Progenitor cell of endocrine pancreas (in vitro differentiated cells): ENCODE measurements at regions not wholly inside any gene's neighbourhood (a gene's known extent, or its start where the extent isn't known, plus 50 kb on each side); places are given as distances from the start of the nearest gene placed in this dataset.
"Not testable (repeated sequence)": the region's sequence is repeated elsewhere in the genome, so short reads cannot be mapped to it uniquely, and the experiment has no call there.

Experiments used
- DNase-seq: peaks from one replicate; pipeline ENCODE4 v3.0.0; 2021; ENCODE audit warnings: low spot score; ENCODE audit not compliant: unreplicated experiment
- H3K27ac Mint-ChIP-seq: 2 replicates; pipeline ENCODE4 v1.8.0; 2021; ENCODE audit warnings: mild to moderate bottlenecking, moderate library complexity, mixed read lengths
- H3K27me3 Mint-ChIP-seq: 2 replicates; pipeline ENCODE4 v1.8.0; 2021; ENCODE audit warnings: mixed read lengths
- H3K36me3 Mint-ChIP-seq: 2 replicates; pipeline ENCODE4 v1.8.0; 2022; ENCODE audit warnings: mixed read lengths; ENCODE audit not compliant: insufficient read depth
- H3K4me1 Mint-ChIP-seq: 2 replicates; pipeline ENCODE4 v1.8.0; 2021; ENCODE audit warnings: low read depth, mixed read lengths
- H3K4me3 Mint-ChIP-seq: 2 replicates; pipeline ENCODE4 v1.8.0; 2021; ENCODE audit warnings: low read depth, mild to moderate bottlenecking, moderate library complexity, mixed read lengths
- H3K9me3 Mint-ChIP-seq: 2 replicates; pipeline ENCODE4 v1.8.0; 2021; ENCODE audit warnings: low read depth, mixed read lengths
- TF ChIP-seq, protein P1 (sequence below): fragments of 200-600 bp; sonication (generic); IDR thresholded peaks from one replicate; pipeline ENCODE4 v1.5.0; 2021; ENCODE audit warnings: antibody characterized with exemption, mild to moderate bottlenecking; ENCODE audit not compliant: unreplicated experiment

DNA sequence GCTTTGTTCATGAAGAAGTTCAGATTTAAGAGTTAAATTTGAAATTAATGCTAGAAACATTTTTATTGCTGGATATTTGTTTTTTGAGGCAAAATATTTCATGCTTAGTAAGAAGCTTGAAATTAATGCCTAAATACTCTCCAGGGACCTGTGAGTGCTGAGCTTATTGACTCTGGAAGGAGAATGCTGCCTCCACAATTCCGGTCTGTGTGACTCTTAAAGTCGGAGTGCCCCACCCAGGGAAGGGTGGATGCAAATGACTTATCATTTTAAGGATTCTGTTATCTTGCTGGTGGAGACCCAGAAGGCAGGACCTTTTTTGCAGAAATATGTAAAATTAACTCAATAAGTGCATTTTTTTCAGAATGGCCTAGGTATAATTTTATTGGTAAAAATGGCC is 143.8 kb upstream of the RXFP2 start:
- no peak for DNase-seq
- H3K9me3 Mint-ChIP-seq, result no peaks in the 10 kb centered on the region
- peaks cover 7% of the 10 kb centered on the region for H3K27me3 Mint-ChIP-seq
- no peaks in the 10 kb centered on the region for H3K36me3 Mint-ChIP-seq
- H3K4me3 Mint-ChIP-seq, result no peak overlapping the region
- H3K27ac Mint-ChIP-seq, result no peak overlapping the region
- TF ChIP-seq, protein P1, sequence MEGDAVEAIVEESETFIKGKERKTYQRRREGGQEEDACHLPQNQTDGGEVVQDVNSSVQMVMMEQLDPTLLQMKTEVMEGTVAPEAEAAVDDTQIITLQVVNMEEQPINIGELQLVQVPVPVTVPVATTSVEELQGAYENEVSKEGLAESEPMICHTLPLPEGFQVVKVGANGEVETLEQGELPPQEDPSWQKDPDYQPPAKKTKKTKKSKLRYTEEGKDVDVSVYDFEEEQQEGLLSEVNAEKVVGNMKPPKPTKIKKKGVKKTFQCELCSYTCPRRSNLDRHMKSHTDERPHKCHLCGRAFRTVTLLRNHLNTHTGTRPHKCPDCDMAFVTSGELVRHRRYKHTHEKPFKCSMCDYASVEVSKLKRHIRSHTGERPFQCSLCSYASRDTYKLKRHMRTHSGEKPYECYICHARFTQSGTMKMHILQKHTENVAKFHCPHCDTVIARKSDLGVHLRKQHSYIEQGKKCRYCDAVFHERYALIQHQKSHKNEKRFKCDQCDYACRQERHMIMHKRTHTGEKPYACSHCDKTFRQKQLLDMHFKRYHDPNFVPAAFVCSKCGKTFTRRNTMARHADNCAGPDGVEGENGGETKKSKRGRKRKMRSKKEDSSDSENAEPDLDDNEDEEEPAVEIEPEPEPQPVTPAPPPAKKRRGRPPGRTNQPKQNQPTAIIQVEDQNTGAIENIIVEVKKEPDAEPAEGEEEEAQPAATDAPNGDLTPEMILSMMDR, result no peak
- H3K4me1 Mint-ChIP-seq, result peaks cover 9% of the 10 kb centered on the region

DNA sequence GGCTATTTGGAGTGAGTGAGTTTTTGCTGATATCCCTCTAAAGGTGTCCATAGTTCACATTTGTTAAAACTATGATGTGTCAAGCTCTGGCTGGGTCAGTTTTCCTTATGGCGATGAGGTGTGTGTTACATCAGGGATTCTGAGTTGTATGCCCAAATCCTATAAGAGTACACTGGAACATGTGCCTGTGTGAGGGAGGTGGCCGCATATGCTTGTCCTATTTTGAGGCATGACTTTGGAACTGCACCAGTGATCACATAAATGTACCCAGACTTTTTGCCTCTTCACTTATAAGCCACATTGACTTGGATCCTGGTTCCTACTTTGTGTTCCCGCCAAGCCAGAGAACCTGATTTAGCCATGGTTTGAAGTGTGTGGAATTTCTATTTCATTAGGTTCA is 140.3 kb upstream of the RXFP2 start:
- no peaks in the 10 kb centered on the region for H3K36me3 Mint-ChIP-seq
- peaks cover 3% of the 10 kb centered on the region for H3K4me1 Mint-ChIP-seq
- no peaks in the 10 kb centered on the region for H3K27me3 Mint-ChIP-seq
- no peak overlapping the region for H3K27ac Mint-ChIP-seq
- H3K4me3 Mint-ChIP-seq, result no peak overlapping the region
- no peak for DNase-seq
- TF ChIP-seq, protein P1, result no peak
- H3K9me3 Mint-ChIP-seq, result no peaks in the 10 kb centered on the region

DNA sequence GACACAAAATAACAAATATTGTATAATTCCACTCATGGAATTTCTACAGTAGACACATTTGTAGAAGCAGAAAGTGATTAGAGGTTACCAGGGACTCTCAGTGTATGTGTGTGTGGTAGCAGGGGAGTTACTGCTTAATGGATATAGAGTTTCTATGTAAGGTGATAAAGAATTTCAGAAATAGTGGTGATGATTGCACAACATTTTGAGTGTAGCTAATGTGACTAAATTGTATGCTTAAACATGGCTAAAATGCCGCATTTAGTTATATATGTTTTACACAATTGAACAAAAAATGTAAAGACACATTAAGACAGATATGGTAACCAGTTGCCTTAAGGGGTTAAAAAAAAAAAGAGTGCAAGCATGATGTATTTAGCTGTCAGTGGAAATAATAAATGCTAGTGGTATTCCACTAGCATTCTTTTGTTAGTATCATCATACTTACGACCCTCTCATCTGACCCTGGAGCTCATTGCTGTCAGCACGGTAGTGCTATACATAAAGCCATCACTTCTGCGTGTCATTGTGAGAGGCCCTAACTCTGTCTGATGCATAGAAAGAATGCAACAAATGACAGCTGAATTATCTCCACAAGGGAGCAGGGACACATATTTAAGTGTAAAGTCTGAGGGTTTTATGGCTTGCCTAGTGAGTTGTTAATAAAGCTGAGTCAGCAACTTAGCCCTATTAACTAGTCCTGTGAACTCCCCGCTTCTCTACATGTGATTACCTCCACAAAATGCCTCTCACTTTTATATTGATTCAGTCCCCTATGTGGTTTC is 134.1 kb upstream of the RXFP2 start:
- H3K4me1 Mint-ChIP-seq, result peaks cover 5% of the 10 kb centered on the region
- H3K9me3 Mint-ChIP-seq, result peaks cover 3% of the 10 kb centered on the region
- H3K4me3 Mint-ChIP-seq, result no peak overlapping the region
- TF ChIP-seq, protein P1, result no peak
- H3K27ac Mint-ChIP-seq, result no peak overlapping the region
- DNase-seq, result no peak
- H3K27me3 Mint-ChIP-seq, result no peaks in the 10 kb centered on the region
- no peaks in the 10 kb centered on the region for H3K36me3 Mint-ChIP-seq

DNA sequence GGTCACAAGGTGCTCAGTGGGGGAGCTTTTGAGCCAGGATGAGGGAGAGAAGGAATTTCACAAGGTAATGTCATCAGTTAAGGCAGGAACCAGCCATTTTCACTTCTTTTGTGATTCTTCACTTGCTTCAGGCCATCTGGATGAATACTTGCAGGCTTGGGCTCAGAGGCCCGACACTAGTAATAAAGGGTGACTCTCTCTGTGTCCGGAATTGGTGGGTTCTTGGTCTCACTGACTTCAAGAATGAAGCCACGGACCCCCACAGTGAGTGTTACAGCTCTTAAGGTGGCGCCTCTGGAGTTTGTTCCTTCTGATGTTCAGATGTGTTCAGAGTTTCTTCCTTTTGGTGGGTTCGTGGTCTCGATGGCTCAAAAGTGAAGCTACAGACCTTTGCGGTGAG is 131.8 kb upstream of the RXFP2 start:
- not testable (repeated sequence) for H3K4me3 Mint-ChIP-seq, H3K9me3 Mint-ChIP-seq, DNase-seq, H3K27ac Mint-ChIP-seq, H3K36me3 Mint-ChIP-seq, H3K4me1 Mint-ChIP-seq, H3K27me3 Mint-ChIP-seq

DNA sequence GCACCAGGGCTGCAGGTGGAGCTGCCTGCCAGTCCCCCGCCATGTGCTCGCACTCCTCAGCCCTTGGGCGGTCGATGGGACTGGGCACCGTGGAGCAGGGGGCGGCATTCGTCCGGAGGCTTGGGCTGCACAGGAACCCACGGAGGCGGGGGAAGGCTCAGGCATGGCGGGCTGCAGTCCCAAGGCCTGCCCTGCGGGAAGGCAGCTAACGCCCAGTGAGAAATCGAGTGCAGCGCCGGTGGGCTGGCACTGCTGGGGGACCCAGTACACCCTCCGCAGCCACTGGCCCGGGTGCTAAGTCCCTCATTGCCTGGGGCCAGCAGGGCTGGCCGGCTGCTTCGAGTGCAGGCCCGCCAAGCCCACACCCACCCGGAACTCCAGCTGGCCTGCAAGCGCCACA is 130.5 kb upstream of the RXFP2 start:
- not testable (repeated sequence) for H3K4me1 Mint-ChIP-seq, DNase-seq, H3K4me3 Mint-ChIP-seq, H3K36me3 Mint-ChIP-seq, H3K27me3 Mint-ChIP-seq, H3K9me3 Mint-ChIP-seq, H3K27ac Mint-ChIP-seq

DNA sequence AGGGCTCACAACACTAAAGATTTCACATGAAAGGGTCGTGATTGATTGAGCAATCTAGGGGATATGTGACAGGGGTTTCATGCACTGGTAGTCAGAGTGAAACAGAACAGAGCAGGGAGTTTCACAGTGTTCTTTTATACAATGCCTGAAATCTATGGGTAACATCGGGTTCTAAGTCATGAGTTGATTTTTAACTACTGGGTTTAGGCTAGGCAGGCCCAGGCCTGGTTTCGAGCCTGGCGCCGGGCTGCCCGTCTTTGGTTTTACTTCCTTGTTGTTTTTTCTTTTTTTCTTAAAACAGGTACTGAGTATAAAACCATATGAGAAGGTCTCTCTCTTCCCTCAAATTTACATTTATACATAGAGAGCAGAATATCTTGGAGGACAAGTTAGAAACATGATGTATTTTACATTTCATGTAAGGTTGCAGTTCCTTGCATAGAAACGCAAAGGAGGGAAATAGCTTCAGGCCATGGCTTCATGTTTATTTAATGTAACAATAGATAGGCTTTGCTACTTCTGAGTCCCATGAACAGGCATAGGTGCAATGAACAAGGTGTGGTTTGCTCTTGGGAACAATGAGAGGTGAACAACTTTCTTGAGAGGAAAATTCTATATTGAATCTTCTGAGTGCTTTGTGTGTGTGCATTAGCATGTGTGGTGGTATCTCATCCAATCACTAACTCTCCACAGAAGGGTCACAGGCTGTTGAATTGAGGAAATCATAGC is 128.9 kb upstream of the RXFP2 start:
- no peak for DNase-seq
- H3K27ac Mint-ChIP-seq, result no peak overlapping the region
- H3K36me3 Mint-ChIP-seq, result no peaks in the 10 kb centered on the region
- TF ChIP-seq, protein P1, result no peak
- H3K9me3 Mint-ChIP-seq, result peaks cover 15% of the 10 kb centered on the region
- no peaks in the 10 kb centered on the region for H3K27me3 Mint-ChIP-seq
- H3K4me3 Mint-ChIP-seq, result no peak overlapping the region
- H3K4me1 Mint-ChIP-seq, result peaks cover 2% of the 10 kb centered on the region
